ENCODE measurements at regions not wholly inside any gene's neighbourhood (a gene's known extent, or its start where the extent isn't known, plus 50 kb on each side); places are given as distances from the start of the nearest gene placed in this dataset.
"Not testable (repeated sequence)": the region's sequence is repeated elsewhere in the genome, so short reads cannot be mapped to it uniquely, and the experiment has no call there.

DNA sequence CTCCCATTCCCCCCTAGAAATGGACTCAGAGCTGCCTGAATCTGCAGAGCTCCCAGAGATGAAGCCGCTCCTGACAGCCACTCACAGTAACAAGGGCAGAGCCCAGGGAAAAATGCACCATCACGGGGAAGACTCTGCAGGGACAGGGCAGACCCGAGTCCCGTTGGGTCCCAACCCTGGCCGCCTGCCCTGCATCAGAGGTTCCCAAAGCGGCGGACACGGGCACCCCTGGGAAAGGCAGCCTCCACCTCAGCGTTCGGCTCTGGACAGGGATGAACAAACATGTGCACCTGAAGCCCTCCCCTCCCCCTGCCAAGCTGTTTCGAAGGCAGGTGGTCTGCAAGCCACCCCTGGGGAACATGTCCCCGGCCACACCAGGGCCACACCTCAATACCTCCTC, 320.4 kb downstream of the ADGRD1 start:
- no peak for DNase-seq (ENCODE audit: low spot score)

DNA sequence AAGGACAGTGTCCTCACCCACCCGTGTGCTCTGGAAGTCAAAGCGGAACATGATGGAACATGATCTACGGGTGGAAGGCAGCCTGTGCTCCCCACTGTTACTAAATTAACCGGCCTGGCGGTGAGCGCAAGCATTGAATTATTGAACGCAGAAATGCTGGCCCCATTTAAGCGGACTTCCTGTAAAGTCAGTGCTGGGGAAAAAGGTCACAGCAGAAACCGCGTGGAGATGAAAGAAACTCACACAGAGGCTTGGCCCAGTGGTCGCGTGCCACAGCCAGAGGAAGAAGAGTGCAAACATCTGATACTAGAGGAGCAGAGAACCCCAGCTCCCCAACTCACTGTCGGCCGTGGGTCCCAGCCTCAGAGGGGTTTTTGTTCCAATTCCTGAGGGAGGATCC, 321.2 kb downstream of the ADGRD1 start:
- no peak for DNase-seq (ENCODE audit: low spot score)

DNA sequence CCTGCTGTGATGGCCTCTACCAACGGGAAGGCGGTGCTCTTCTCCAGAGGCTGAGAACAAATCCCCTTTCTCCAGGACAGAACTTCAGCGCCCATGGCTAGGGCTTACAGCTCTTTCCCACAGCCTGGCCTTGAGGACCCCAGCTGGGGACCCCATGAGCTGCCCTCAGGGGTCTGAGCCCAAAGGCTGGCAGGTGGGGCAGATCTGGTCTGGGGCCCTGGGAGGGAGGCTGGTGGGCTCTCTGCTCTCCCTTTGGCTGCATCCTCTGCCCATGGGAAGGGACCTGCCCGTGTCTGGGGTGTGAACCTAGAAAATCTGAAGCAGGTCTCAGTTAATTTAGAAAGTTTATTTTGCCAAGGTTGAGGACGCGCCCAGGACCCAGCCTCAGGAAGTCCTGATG, 322.1 kb downstream of the ADGRD1 start:
- DNase-seq (ENCODE audit: low spot score), result no peak

DNA sequence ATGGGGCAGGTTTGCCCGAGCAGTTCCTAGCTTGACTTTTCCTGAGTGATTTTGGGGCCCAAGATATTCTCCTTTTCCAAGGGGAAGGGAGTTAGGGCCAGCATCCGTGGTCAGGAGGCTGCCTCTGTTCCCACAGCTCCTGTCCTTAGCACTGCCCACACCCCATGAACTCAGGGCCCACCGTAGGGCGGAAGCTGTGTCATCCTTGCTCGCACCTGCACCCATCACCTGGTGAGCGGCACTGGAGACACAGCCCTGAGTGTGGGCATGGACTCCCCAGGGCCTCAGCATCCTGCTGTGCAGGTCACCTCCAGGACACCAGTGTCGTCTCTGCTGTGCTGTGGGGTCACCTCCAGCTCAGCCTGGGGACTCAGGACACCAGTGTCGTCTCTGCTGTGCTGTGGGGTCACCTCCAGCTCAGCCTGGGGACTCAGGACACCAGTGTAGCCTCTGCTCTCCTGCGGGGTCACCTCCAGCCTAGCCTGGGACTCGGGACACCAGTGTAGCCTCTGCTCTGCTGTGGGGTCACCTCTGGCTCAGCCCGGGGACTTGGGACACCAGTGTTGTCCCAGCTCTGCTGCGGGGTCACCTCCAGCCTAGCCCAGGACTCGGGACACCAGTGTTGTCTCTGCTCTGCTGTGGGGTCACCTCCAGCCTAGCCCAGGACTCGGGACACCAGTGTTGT, 322.9 kb downstream of the ADGRD1 start:
- DNase-seq (ENCODE audit: low spot score), result no peak

DNA sequence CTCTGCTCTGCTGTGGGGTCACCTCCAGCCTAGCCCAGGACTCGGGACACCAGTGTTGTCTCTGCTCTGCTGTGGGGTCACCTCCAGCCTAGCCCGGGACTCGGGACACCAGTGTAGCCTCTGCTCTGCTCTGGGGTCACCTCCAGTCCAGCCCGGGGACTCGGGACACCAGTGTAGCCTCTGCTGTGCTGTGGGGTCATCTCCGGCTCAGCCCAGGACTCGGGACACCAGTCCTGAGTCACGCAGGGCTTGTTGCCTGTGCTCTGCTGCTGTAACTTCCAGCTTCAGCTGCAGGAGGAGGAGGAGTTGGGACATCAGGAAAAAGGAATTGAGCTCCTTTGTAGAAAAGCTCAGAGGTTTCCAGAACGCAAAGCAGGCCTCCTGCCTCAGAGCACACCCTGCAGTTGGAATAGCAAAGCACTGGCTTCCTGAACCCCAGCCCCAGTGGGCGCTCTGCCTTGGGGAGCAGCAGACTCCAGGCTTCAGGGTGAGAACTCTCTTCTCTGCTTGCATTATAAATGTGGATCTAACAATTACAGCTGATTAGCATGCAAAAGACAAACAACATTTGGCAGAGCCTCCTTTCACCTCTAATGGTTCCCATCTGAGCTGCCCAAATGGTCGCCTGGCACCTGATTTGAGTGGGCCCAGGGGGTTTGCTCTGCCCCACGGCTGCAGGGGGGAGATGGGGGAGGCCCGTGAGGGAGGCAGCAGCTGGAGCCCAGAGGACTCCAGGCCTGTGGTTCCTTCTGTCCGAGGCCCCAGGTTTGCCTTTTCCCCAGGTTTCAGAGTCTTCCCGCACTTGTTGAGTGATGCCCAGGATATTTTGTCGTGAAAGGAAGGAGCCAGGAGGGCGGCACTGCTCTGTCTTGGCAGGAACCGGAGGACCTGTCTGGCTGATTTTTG, 323.7 kb downstream of the ADGRD1 start:
- DNase-seq (ENCODE audit: low spot score), result not testable (repeated sequence)

DNA sequence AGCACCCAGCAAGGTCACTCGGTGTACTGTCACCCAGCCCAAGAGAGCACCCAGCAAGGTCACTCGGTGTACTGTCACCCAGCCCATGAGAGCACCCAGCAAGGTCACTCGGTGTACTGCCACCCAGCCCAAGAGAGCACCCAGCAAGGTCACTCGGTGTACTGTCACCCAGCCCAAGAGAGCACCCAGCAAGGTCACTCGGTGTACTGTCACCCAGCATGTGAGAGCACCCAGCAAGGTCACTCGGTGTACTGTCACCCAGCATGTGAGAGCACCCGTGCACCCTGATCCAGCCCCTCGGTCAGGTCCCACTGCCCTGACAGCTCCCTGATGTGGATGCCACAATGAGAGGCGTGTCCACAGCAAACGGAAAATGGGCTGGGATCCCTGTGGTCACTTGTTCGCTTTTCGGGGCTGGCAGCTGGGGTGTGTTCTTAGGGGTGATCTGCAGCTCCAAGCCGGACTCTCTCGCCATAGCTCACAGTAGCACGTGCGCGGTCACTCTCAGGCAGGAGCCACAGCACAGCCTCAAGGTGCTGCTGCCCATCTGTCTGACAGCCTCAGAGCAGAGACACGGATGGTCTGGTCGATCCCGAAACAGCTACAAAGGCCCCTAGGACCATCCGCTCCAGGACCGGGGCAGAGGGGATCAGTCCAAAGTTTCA, 324.9 kb downstream of the ADGRD1 start:
- DNase-seq (ENCODE audit: low spot score), result not testable (repeated sequence)

DNA sequence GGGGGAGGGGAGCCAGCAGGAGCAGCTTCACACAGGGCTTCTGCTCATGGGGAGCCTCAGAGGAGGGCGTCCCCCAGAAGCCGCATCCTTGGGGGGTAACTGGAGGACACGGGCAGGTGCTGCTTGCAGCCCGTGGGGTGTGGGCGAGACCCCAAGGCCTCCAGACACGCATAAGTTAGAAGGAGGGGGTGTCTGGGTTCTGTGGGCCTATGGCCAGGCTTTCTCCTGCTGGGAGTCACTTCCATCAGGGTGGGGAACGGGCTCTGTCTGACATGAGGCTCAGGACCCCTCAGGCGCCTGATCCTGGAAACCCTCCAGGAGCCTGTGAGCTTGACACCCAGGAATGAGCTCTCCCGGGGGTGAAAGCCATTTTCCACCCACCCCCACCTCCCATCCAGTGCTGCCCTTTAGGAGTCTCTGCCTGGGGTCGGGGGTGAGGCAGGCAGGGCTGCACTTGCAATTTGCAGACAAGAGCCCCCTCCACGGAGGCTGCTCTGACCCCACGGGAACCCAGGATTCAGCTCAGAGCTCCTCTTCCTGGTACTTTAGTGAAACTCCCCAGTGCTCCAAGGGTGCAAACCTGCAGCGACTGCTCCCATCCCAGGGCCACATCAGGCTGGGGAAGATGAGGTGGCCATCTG, 325.7 kb downstream of the ADGRD1 start:
- DNase-seq (ENCODE audit: low spot score), result no peak

DNA sequence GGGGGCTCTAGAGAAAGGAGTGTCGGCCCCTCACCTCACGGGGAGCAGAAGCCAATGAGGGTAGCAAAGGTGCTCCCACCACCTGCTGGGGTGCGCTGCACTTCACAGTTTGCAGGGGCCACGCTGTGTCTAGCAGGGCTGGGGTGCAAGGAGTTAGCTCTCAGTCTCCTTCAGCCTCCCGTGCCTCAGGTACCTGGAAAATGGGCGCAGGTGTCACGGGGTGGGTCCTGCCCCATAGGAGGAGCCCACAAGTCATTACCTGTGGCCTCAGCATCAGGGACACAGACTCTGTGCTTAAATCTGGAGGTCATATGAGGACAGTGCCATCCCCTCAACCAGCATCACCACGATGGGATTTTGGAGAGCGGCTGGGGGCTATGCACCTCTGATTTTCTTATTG, 326.7 kb downstream of the ADGRD1 start:
- no peak for DNase-seq (ENCODE audit: low spot score)

DNA sequence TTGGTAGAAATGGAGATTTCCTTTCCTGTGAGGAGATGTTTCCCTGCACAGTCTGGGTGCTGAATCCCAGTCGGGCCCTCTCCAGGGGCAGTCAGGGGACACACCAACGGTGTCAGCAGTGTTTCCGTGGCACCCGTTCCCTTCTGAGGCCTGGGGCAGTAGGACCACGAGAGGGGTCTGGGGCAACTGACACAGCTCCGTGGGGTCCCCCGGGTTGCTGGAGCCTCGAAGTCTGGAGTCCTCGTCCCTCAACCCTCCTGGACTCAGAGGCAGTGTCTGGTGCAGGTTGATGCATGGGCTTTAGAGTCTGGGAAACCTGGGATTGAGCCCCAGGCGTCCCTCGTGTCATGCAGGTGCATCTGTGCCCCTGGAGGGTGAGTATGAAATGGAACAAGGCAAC, 327.3 kb downstream of the ADGRD1 start:
- DNase-seq (ENCODE audit: low spot score), result no peak

DNA sequence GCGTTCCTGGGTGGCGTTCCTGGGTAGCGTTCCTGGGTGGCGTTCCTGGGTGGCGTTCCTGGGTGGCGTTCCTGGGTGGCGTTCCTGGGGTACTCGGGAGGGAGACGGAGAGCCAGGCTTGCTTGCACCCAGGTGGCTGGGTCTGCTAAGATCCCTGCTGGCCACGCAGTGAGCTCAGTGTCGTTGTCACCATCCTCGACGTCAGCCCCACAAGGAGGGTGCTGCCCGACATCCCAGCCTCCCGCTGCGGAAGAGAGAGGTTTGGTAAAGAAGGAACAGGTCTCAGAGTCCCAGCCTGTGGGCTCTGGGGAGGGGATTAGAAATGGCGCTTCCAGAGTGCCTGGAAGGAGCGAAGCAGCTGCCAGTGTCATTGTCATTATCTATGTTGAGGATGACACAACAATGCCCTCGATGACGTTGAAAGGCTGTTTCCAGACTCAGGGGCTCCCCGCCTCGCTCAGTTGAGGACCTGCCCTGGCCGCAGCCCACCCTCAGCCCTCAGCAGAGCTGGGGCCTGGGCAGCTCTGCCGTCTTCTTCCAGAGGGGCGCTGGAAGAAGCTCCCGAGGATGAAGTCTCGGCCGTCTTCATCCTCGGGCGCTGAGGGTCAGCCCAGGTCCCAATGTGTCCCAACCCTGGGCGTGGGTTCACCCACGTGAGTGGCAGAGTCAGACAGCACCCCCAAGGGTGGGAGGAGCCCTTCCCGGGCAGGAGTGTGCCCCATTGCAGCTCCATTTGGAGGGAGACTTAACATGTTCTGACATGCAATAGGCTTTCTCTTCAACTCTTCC, 328.8 kb downstream of the ADGRD1 start:
- DNase-seq (ENCODE audit: low spot score), result no peak

DNA sequence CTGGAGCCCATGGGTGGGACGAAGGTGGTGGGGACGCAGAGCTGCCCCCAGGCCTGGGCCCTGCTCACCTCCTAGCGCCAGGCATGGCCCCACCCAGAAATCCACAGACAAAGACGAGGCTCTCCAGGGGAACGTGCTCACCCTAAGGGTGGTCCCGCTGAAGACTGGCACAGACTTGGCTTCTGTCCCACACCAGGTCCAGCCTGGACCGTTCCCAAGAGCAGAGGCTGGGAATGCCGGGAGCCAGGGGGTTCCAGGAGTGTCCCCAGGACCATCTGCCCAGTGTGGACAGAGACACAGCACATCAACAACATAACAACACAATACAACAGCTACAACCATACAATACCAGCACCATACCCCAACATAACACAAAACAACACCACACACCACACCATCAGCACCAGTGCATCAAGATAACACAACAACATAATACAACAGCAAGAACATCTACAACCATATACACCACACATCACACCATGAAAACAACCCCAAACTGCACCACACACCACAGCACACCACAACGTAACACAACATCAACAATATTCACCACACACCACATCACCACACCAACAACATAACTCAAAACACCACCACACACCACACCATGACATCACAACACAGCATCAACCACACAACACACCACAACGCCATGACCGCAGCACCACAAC, 329.6 kb downstream of the ADGRD1 start:
- no peak for DNase-seq (ENCODE audit: low spot score)

DNA sequence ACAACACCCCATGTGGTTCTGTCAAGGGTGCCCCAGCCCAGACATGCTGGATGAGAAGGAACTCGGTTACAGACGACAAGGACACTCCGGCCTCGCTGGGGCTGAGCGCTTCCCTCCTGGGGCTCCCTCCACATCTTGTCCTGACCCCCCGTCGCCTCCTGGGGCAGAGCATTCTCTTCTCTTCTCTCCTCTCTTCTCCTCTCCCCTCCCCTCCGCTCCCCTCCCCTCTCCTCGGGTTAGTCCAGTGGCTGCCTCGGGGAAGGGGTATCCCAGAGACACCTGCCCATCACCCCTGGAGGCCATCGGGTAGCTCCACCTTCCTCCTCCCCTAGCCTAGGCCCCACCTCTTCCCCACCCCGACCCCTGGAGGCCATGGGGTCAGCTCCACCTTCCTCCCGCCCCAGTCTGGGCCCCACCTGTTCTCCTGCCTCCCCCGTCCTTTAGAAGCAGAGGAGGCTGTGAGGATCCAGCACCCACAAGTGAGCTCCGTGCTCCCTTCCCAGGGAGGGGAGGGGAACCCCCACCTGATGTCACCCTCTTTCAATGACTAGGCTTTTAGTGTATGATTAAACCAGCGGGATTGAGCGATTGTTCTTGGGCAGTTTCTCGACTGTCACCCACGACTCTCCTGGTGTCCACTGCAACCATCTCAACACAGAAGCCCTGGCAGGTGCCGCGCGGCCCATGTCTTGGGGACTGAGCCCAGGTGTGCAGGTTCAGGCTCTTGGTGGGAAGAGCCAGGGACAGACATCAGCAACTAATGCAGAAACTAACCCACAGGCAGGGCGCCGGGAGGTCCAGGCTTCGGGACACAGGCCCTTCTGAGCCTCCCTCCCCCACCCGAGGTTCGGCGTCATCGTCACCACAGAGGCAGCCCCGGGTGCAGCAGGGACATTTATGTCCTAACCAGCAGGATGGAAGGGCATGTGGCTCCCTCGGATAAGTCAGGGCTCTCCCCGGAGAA, 330.4 kb downstream of the ADGRD1 start:
- not testable (repeated sequence) for DNase-seq (ENCODE audit: low spot score)

DNA sequence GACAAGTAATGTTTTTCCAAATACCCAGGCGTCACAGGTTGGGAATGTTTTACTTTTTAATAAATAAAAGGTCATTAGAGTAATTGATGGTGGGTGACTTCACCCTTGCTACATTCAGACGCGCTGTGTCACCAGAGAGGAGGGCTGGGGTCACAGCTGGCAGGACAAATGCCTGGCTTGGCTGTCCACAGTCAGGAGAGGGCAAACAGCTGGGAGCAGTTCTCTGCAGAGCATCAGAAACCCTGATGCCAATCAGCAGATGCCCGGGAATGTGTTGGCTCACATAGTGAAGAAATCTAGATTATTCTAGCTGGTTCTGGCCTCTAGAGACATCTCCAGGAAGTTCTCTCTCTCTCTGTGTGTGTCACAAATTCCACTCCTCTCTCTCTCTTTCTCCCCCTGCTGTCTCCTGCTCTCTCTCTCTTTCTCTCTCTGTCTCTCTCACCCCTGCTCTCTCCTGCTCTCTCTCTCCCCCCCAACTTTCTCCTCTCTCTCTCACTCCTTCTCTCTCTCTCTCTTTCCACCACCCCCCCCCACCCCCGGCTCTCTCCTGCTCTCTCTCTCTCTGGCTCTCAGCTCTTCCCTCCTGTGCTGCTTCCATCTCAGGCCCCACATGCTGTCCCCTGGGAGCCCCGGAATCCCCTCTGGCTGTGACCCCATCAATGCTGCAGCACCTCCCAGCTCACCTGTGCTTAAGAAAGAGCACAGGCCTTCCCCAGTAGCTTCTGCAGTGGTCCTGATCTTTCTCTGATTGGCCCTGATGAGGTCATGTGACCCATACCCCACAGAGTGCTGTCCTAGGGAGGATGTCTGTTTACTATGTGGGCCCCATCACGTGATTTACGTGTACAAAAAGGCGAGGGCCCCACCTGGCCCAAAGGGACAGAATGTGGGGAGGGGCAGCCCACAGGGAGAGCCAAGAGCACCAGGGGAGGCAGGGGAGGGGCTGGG, 331.5 kb downstream of the ADGRD1 start:
- DNase-seq (ENCODE audit: low spot score), result not testable (repeated sequence)

DNA sequence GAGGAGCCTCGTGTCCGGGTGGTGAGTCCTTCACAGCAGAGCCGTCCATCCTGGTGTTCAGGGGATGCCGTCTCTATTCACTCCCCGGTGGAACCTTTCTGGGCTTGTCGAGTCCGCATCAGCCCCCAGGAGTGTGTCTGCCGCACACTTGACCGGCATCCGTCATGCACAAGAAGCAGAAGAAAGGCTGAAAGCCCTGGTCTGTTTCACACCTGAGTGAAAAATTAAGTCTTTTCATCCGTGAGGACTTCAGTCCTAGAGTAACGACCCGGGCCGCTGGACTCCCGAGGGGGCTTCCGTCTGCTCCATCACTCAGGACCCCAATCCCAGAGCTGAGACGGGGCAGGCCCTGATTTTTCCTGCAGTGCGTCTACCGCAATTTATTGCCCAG, 332.2 kb downstream of the ADGRD1 start:
- not testable (repeated sequence) for DNase-seq (ENCODE audit: low spot score)

DNA sequence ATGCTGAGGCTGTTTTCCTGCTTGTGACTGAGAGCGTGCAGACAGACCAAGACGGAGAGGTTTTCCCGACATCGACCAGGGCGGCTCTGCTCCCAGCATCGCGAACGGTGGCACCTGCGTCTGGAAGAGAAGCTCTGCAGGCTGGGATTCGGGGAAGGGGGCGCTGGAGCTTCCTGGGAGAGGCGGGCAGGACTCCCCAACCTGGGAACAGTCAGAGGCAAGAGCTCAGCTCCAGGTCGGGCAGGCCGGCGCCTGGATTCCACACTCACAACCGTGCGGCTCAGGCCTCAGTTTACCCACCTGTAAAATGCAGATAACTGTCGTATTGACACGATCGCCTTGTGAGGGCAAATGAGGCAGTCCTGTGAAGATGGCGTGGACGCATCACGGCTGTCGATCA, 332.6 kb downstream of the ADGRD1 start:
- DNase-seq (ENCODE audit: low spot score), result not testable (repeated sequence)

DNA sequence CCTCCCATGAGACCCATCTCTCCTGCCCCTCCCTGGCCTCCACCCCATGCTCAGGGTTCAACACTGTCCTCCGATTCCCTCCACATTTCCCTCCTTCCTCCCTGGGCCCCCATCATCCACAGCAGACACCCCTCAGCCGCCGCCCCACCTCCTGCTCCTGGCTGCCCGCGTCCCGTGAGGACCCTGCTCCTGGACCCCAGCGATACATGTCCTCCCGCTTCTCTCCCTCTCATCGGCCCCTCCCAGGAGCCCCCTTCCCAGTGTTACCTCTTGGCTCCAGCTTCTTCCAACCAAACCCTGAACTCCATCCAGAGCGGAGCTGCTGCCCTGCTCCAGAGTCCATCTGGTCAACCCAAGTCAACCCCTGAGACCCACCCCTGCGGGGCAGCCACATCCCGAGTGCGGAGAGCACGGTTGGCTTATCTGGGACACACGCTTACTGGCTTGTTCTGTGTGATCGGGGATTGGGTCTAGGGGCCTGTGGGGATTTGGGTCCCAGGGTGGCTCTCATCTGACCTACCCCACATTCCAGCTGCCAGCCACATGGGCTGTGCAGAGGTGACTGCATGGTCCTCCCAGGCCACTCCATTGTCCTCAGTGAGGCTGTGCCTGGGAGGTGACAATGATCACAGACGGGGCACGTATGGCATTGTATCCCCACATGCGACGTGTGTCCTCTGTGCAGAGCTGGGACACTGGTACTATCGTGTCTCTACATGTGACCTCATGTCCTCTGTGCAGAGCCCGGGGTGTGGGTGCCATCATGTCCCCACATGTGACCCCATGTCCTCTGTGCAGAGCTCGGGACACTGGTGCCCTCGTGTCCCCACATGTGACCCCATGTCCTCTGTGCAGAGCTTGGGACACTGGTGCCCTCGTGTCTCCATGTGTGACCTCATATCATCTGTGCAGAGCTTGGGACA, 333.6 kb downstream of the ADGRD1 start:
- DNase-seq (ENCODE audit: low spot score), result no peak

DNA sequence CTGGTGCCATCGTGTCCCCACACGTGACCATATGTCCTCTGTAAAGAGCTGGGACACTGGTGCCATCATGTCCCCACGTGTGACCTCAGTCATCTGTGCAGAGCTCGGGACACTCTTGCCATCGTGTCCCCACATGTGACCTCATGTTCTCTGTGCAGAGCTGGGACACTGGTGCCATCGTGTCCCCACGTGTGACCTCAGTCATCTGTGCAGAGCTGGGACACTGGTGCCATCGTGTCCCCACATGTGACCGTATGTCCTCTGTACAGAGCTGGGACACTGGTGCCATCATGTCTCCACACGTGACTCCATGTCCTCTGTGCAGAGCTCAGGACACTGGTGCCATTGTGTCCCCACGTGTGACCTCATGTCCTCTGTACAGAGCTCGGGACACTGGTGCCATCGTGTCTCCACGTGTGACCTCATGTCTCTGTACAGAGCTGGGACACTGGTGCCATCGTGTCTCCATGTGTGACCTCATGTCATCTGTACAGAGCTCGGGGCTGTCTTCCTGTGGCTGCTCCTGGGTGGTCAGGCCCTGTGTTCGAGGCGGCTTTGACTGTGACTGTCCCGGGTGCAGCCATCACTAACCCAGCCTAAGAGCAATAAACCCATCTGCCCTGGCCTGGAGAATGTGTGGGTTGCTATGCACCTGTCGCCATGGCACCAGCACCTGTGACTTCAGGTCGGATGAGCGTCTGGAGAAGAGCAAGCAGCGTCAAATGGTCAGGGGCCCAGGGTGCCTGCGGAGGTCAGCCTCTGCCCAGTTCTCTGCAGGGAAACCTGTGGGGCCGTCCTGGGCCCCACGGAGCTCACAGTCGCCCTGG, 334.4 kb downstream of the ADGRD1 start:
- no peak for DNase-seq (ENCODE audit: low spot score)
